Gastrocnemius medialis (tissue), 4 donors: ENCODE measurements at regions not wholly inside any gene's neighbourhood (a gene's known extent, or its start where the extent isn't known, plus 50 kb on each side); places are given as distances from the start of the nearest gene placed in this dataset.
"Not testable (repeated sequence)": the region's sequence is repeated elsewhere in the genome, so short reads cannot be mapped to it uniquely, and the experiment has no call there.

Experiments
- ATAC-seq, 2 donors: fragments of 150-250 bp; one replicate each; pipeline ENCODE4 v1.9.1; 2016
- DNase-seq, 2 donors: peaks; one replicate each; pipeline ENCODE4 v3.0.0-alpha.2; 2019
- H3K27ac ChIP-seq, 4 donors: fragments of 200-600 bp; sonication (generic); 1 replicate in 1 of 4; 2 replicates in 3 of 4; pipeline ENCODE4 v1.5.1; 2016 to 2018; ENCODE audit warnings: mild to moderate bottlenecking in 2 of 4, moderate library complexity in 1 of 4
- H3K27me3 ChIP-seq, 3 donors: fragments of 200-600 bp; sonication (generic) in 2 of 3; 1 replicate in 1 of 3; 2 replicates in 2 of 3; pipeline versions ENCODE4 v1.5.1 to v1.6.0; 2016 to 2019; ENCODE audit warnings: mild to moderate bottlenecking in 1 of 3, moderate library complexity in 1 of 3
- H3K36me3 ChIP-seq, 2 donors: fragments of 200-600 bp; sonication (generic) in 1 of 2; one replicate each; pipeline ENCODE4 v1.5.1; 2017 to 2018
- H3K4me1 ChIP-seq, 2 donors: fragments of 200-600 bp; sonication (generic) in 1 of 2; one replicate each; pipeline ENCODE4 v1.5.1; 2016 to 2017; ENCODE audit warnings: mild to moderate bottlenecking in 2 of 2
- H3K4me3 ChIP-seq, 4 donors: fragments of 200-600 bp; sonication (generic) in 3 of 4; 1 replicate in 1 of 4; 2 replicates in 3 of 4; pipeline ENCODE4 v1.5.1; 2016 to 2019; ENCODE audit warnings: mild to moderate bottlenecking in 2 of 4
- H3K9me3 ChIP-seq, 3 donors: fragments of 200-600 bp; sonication (generic) in 2 of 3; 1 replicate in 1 of 3; 2 replicates in 2 of 3; pipeline ENCODE4 v1.5.1; 2016 to 2019
- in situ Hi-C, 4 donors: fragments of 200-750 bp; cut with MboI; loops; one replicate each; pipeline versions ENCODE4 v1.15.0 to v1.8.0; 2017; ENCODE audit warnings: low sequenced_read_pairs in 4 of 4
- intact Hi-C: fragments of 100-400 bp; cut with DNase I; formaldehyde crosslinking; loops from one replicate; pipeline ENCODE4 v1.15.1; 2023; ENCODE audit warnings: low total_unique reads

- peak; percentile 52 to 65 for ATAC-seq
- intact Hi-C loops = not testable (repeated sequence)
- H3K27ac ChIP-seq = peak overlapping the region in 3 of 4 donors; percentile 57 to 61 (median 59)
Observed at GRCh38 chr1:120299433-120300057, 115.3 kb upstream of the NBPF8 start.

GRCh38 chr1:120298487-120298886, 116.3 kb upstream of the NBPF8 start:
- in situ Hi-C loops = not testable (repeated sequence)

More at GRCh38 chr1:120299433-120300057, 115.3 kb upstream of the NBPF8 start:
- in situ Hi-C loops, H3K9me3 ChIP-seq, H3K27me3 ChIP-seq, DNase-seq, H3K4me3 ChIP-seq, H3K4me1 ChIP-seq, H3K36me3 ChIP-seq: not testable (repeated sequence)

GRCh38 chr1:120297345-120297953, 117.4 kb upstream of the NBPF8 start:
- H3K4me1 ChIP-seq, H3K27me3 ChIP-seq, DNase-seq, H3K27ac ChIP-seq, intact Hi-C loops, H3K9me3 ChIP-seq, H3K4me3 ChIP-seq, in situ Hi-C loops, H3K36me3 ChIP-seq, ATAC-seq: not testable (repeated sequence)

More at GRCh38 chr1:120298487-120298886, 116.3 kb upstream of the NBPF8 start:
- ATAC-seq, DNase-seq, H3K4me1 ChIP-seq, H3K27me3 ChIP-seq, H3K36me3 ChIP-seq, H3K27ac ChIP-seq, intact Hi-C loops, H3K4me3 ChIP-seq, H3K9me3 ChIP-seq: not testable (repeated sequence)

- H3K27me3 ChIP-seq, H3K4me1 ChIP-seq, ATAC-seq, H3K9me3 ChIP-seq, in situ Hi-C loops, intact Hi-C loops, H3K27ac ChIP-seq, H3K4me3 ChIP-seq, H3K36me3 ChIP-seq, DNase-seq: not testable (repeated sequence)
Observed at GRCh38 chr1:120290105-120290504, 113.8 kb upstream of the SEC22B start.

- intact Hi-C loops, H3K9me3 ChIP-seq, H3K27me3 ChIP-seq, DNase-seq, H3K27ac ChIP-seq, H3K36me3 ChIP-seq, H3K4me3 ChIP-seq, in situ Hi-C loops, H3K4me1 ChIP-seq: not testable (repeated sequence)
- ATAC-seq = peak; percentile 13 to 14
Observed at GRCh38 chr1:120289601-120290074, 113.3 kb upstream of the SEC22B start.

- H3K27ac ChIP-seq, intact Hi-C loops, H3K27me3 ChIP-seq, H3K36me3 ChIP-seq, H3K9me3 ChIP-seq, in situ Hi-C loops, H3K4me3 ChIP-seq, DNase-seq, H3K4me1 ChIP-seq: not testable (repeated sequence)
- peak; percentile 90 to 92 for ATAC-seq
Observed at GRCh38 chr1:120288814-120289600, 112.7 kb upstream of the SEC22B start.

- H3K9me3 ChIP-seq, intact Hi-C loops, H3K27ac ChIP-seq, DNase-seq, H3K4me1 ChIP-seq, H3K27me3 ChIP-seq, H3K36me3 ChIP-seq, in situ Hi-C loops, H3K4me3 ChIP-seq: not testable (repeated sequence)
- ATAC-seq = peak; percentile 73
Observed at GRCh38 chr1:120288167-120288566, 111.8 kb upstream of the SEC22B start.

GRCh38 chr1:120282744-120283464, 106.6 kb upstream of the SEC22B start:
- DNase-seq = not testable (repeated sequence)

GRCh38 chr1:120278259-120278610, 101.9 kb upstream of the SEC22B start:
- H3K4me1 ChIP-seq, in situ Hi-C loops, H3K27me3 ChIP-seq, DNase-seq, intact Hi-C loops, H3K9me3 ChIP-seq, H3K36me3 ChIP-seq, H3K27ac ChIP-seq, H3K4me3 ChIP-seq: not testable (repeated sequence)
- peak; percentile 21 to 34 for ATAC-seq

More at GRCh38 chr1:120282744-120283464, 106.6 kb upstream of the SEC22B start:
- H3K9me3 ChIP-seq, H3K36me3 ChIP-seq, intact Hi-C loops, H3K4me3 ChIP-seq, H3K27me3 ChIP-seq, H3K4me1 ChIP-seq, in situ Hi-C loops, H3K27ac ChIP-seq: not testable (repeated sequence)
- peak; percentile 19 to 57 for ATAC-seq

GRCh38 chr1:120277428-120278258, 101.3 kb upstream of the SEC22B start:
- H3K27ac ChIP-seq, H3K9me3 ChIP-seq, DNase-seq, intact Hi-C loops, H3K4me1 ChIP-seq, H3K4me3 ChIP-seq, in situ Hi-C loops, H3K36me3 ChIP-seq, H3K27me3 ChIP-seq: not testable (repeated sequence)
- peak; percentile 61 to 73 for ATAC-seq
